Psoas muscle (tissue), 7 donors: ENCODE measurements at regions not wholly inside any gene's neighbourhood (a gene's known extent, or its start where the extent isn't known, plus 50 kb on each side); places are given as distances from the start of the nearest gene placed in this dataset.
"Not testable (repeated sequence)": the region's sequence is repeated elsewhere in the genome, so short reads cannot be mapped to it uniquely, and the experiment has no call there.

ENCODE experiments used
- ATAC-seq, 4 donors: fragments of 200-7000 bp; cut with Tn5 transposase; one replicate each; pipeline ENCODE4 v1.9.1; 2020; ENCODE audit warnings: moderate library complexity in 3 of 4, mild to moderate bottlenecking in 2 of 4
- DNase-seq, 2 donors: peaks; one replicate each; pipeline ENCODE4 v3.0.0-alpha.2; 2020
- H3K27ac ChIP-seq: fragments of 200-600 bp; one replicate; pipeline ENCODE4 v1.8.0; 2022
- H3K27me3 ChIP-seq, 3 donors: fragments of 200-600 bp in 1 of 3; one replicate each; pipeline versions ENCODE4 v1.6.1 to v1.8.0; 2013 to 2022; ENCODE audit warnings: low read length in 2 of 3, mild to moderate bottlenecking in 2 of 3, moderate library complexity in 1 of 3; ENCODE audit not compliant: insufficient read depth in 3 of 3
- H3K36me3 ChIP-seq, 2 donors: fragments of 200-600 bp in 1 of 2; one replicate each; pipeline versions ENCODE4 v1.6.1 to v1.8.0; 2013 to 2022; ENCODE audit warnings: low read depth in 1 of 2, mild to moderate bottlenecking in 1 of 2, moderate library complexity in 1 of 2; ENCODE audit not compliant: insufficient read depth in 1 of 2
- H3K4me1 ChIP-seq: fragments of 200-600 bp; one replicate; pipeline ENCODE4 v1.8.0; 2022
- H3K4me3 ChIP-seq: fragments of 200-600 bp; one replicate; pipeline ENCODE4 v1.8.0; 2022; ENCODE audit warnings: mild to moderate bottlenecking
- H3K9me3 ChIP-seq: fragments of 200-600 bp; one replicate; pipeline ENCODE4 v1.8.0; 2022
- CTCF ChIP-seq: fragments of 200-600 bp; IDR thresholded peaks from one replicate; pipeline ENCODE4 v1.8.0; 2022; ENCODE audit warnings: antibody characterized with exemption
- WGBS, 3 donors: extraction: QIAGEN DNeasy Blood & Tissue Kit; methylation state at CpG; one replicate each; pipeline versions ENCODE4 v1.1.6 to v1.1.7; 2013; 5-methylcytosine and 5-hydroxymethylcytosine counted together
- intact Hi-C, 2 donors: fragments of 100-400 bp; cut with DNase I; formaldehyde crosslinking; loops; one replicate each; pipeline versions ENCODE4 v1.11.0 to v1.14.2; 2022
- donor health status: healthy with polysubstance abuse.
- donor health status: DM: no; HTN: no; CAD: no; lungs with moderate emphysema.
- donor health status: Bipolar disorder and iron deficiency.
- donor health status: healthy.
- donor health status: DM: yes; HTN: yes; CAD: no.
- donor health status: DM: no; HTN: no; CAD: no.
- donor health status: DM: yes; HTN: yes; CAD: no.

- peaks cover 0 to 5% (median 0%) of the 10 kb centered on the region in 3 donors for H3K27me3 ChIP-seq
Measured at GRCh38 chr7:131816391-131817007, 260.1 kb upstream of the PODXL start.

GRCh38 chr7:131808736-131809135 lies 252.3 kb upstream of the PODXL start:
- intact Hi-C loops: no loop called here
- no peaks in the 10 kb centered on the region for H3K36me3 ChIP-seq

More at GRCh38 chr7:131816391-131817007, 260.1 kb upstream of the PODXL start:
- no peak for TF ChIP-seq CTCF
- intact Hi-C loops: no loop called here
- DNase-seq: no peak
- H3K36me3 ChIP-seq: no peaks in the 10 kb centered on the region
- no peaks in the 10 kb centered on the region for H3K9me3 ChIP-seq
- WGBS, 3 donors: 72 to 79% (median 73%) methylated on average over 6 of the region's 6 CpGs
- no peak overlapping the region for H3K4me3 ChIP-seq
- no peaks in the 10 kb centered on the region for H3K4me1 ChIP-seq
- ATAC-seq: no peak
- no peak overlapping the region for H3K27ac ChIP-seq

GRCh38 chr7:131808156-131808555 lies 251.7 kb upstream of the PODXL start:
- intact Hi-C loops, H3K9me3 ChIP-seq, DNase-seq, ATAC-seq, H3K36me3 ChIP-seq, H3K27ac ChIP-seq, H3K4me1 ChIP-seq, H3K27me3 ChIP-seq, H3K4me3 ChIP-seq: not testable (repeated sequence)
- WGBS, 3 donors: 83 to 93% (median 89%) methylated on average over 8 of the region's 8 CpGs

More at GRCh38 chr7:131808736-131809135, 252.3 kb upstream of the PODXL start:
- no peaks in the 10 kb centered on the region for H3K9me3 ChIP-seq
- no peaks in the 10 kb centered on the region for H3K27me3 ChIP-seq
- H3K4me1 ChIP-seq: no peaks in the 10 kb centered on the region
- ATAC-seq: no peak
- H3K27ac ChIP-seq: no peak overlapping the region
- TF ChIP-seq CTCF: no peak
- WGBS, 3 donors: 92 to 93% (median 93%) methylated on average over 2 of the region's 2 CpGs
- no peak for DNase-seq
- H3K4me3 ChIP-seq: no peak overlapping the region

- no peaks in the 10 kb centered on the region for H3K9me3 ChIP-seq
- no peak overlapping the region for H3K27ac ChIP-seq
- ATAC-seq (no peak), DNase-seq (no peak)
- no peaks in the 10 kb centered on the region for H3K4me1 ChIP-seq
- peaks cover 0 to 5% (median 0%) of the 10 kb centered on the region in 3 donors for H3K27me3 ChIP-seq
- intact Hi-C loops: no loop called here
- TF ChIP-seq CTCF: no peak
- no peaks in the 10 kb centered on the region for H3K36me3 ChIP-seq
- whole genome bisulfite sequencing, 3 donors: 56 to 62% (median 58%) methylated on average over 7 of the region's 7 CpGs
- H3K4me3 ChIP-seq: no peak overlapping the region
Measured at GRCh38 chr7:131803816-131804215, 247.4 kb upstream of the PODXL start.

GRCh38 chr7:131802195-131802864 lies 245.9 kb upstream of the PODXL start:
- no peak for ATAC-seq
- DNase-seq: no peak
- no peak for TF ChIP-seq CTCF
- H3K27ac ChIP-seq: no peak overlapping the region
- 75 to 81% (median 78%) methylated on average over 9 of the region's 9 CpGs for WGBS, 3 donors
- H3K4me3 ChIP-seq: no peak overlapping the region
- intact Hi-C loops: no loop called here
- H3K36me3 ChIP-seq: no peaks in the 10 kb centered on the region
- H3K4me1 ChIP-seq: no peaks in the 10 kb centered on the region
- H3K27me3 ChIP-seq: peaks cover 0 to 5% (median 0%) of the 10 kb centered on the region in 3 donors
- H3K9me3 ChIP-seq: no peaks in the 10 kb centered on the region
